ENCODE measurements at regions not wholly inside any gene's neighbourhood (a gene's known extent, or its start where the extent isn't known, plus 50 kb on each side); places are given as distances from the start of the nearest gene placed in this dataset.

DNA sequence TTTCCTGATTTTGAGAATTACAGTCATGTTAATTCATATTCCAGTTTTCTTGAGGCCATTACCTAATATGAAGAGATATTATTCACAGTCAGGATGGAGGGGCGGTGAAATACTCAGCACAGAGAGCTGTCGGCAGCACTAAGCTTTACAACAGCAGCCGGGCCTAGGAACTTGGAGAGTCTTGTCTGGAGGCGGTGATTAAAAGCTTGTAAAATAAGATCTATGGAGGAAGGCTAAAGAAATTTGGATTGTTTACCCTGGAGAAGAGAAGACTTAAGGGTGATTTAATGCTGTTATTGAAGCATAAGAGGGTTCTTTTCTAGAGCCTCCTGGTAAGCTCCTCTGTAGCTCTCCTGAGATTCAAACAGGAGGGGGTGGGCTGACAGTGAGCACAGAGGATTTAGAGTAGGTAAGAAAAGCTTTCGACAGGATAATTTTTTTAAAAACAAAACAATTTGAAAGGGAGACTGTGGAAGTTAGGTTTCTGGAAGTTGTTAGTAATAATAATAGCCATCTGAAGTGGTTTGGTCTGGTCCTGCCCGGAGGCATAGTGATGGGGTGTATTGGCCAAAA, 406.3 kb upstream of the ADAMTSL1 start:
- no TSS peak for BruUV-seq (replicated peaks)
- Histone ChIP-seq H3K4me1 (no peaks in the 10 kb centered on the region), H3K4me3 (ENCODE audit: low read depth, low read length) (no peak overlapping the region), H3K9me3 (no peaks in the 10 kb centered on the region), H3K36me3 (ENCODE audit: control insufficient read depth, insufficient read depth, low read length) (no peaks in the 10 kb centered on the region), H3K27me3 (replicated peaks; ENCODE audit: control insufficient read depth, insufficient read depth, low read length) (no peaks in the 10 kb centered on the region)
- DNase-seq, result no peak
- intact Hi-C loops (cut with micrococcal nuclease; ENCODE audit: unreplicated experiment), result no loop called here
- H3K27me3 Mint-ChIP-seq (ENCODE audit: insufficient read depth, unreplicated experiment), result no peaks in the 10 kb centered on the region
- CTCF ChIA-PET, result no interaction called here
- H3K27ac Mint-ChIP-seq (ENCODE audit: unreplicated experiment), result no peak overlapping the region
- no peaks in the 10 kb centered on the region for H3K9me3 Mint-ChIP-seq (ENCODE audit: unreplicated experiment)
- TF ChIP-seq, protein P1, sequence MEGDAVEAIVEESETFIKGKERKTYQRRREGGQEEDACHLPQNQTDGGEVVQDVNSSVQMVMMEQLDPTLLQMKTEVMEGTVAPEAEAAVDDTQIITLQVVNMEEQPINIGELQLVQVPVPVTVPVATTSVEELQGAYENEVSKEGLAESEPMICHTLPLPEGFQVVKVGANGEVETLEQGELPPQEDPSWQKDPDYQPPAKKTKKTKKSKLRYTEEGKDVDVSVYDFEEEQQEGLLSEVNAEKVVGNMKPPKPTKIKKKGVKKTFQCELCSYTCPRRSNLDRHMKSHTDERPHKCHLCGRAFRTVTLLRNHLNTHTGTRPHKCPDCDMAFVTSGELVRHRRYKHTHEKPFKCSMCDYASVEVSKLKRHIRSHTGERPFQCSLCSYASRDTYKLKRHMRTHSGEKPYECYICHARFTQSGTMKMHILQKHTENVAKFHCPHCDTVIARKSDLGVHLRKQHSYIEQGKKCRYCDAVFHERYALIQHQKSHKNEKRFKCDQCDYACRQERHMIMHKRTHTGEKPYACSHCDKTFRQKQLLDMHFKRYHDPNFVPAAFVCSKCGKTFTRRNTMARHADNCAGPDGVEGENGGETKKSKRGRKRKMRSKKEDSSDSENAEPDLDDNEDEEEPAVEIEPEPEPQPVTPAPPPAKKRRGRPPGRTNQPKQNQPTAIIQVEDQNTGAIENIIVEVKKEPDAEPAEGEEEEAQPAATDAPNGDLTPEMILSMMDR (IDR thresholded peaks at IDR 0.05; ENCODE audit: insufficient read depth in 1 of 2, low read depth in 1 of 2, low read length in 1 of 2, severe bottlenecking in 1 of 2, unreplicated experiment in 1 of 2), result no peak
- no peaks in the 10 kb centered on the region for H3K4me1 Mint-ChIP-seq (ENCODE audit: low read depth, unreplicated experiment)
- no peak overlapping the region for H3K4me3 Mint-ChIP-seq (ENCODE audit: unreplicated experiment)
- H3K36me3 Mint-ChIP-seq (ENCODE audit: insufficient read depth, unreplicated experiment), result no peaks in the 10 kb centered on the region
- POLR2A ChIA-PET, result no interaction called here

DNA sequence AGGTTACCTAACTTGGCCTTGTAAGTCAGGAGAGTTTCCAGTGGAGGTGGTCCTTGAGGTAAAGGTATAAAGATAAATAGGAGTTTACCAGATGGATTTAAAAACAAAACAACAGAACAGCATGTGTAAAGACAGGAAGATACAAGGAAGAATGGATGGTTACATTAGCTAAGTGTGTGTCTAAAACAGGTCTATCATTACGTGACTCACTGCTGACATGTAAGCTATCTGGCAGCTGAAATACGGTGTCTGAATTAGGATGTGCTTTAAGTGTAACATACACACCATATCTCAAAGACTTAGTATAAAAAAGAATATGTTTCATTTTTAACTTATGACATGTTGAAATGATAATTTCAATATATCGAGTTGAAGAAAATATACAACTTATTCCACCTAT, 405.1 kb upstream of the ADAMTSL1 start:
- no peaks in the 10 kb centered on the region for H3K36me3 Mint-ChIP-seq (ENCODE audit: insufficient read depth, unreplicated experiment)
- CTCF ChIA-PET, result no interaction called here
- no peak overlapping the region for H3K4me3 Mint-ChIP-seq (ENCODE audit: unreplicated experiment)
- H3K27me3 Mint-ChIP-seq (ENCODE audit: insufficient read depth, unreplicated experiment), result no peaks in the 10 kb centered on the region
- no peak overlapping the region for H3K4me3 ChIP-seq (ENCODE audit: low read depth, low read length)
- no peak overlapping the region for H3K27ac Mint-ChIP-seq (ENCODE audit: unreplicated experiment)
- TF ChIP-seq, protein P1 (IDR thresholded peaks at IDR 0.05; ENCODE audit: insufficient read depth in 1 of 2, low read depth in 1 of 2, low read length in 1 of 2, severe bottlenecking in 1 of 2, unreplicated experiment in 1 of 2), result no peak
- no peaks in the 10 kb centered on the region for H3K9me3 Mint-ChIP-seq (ENCODE audit: unreplicated experiment)
- no peaks in the 10 kb centered on the region for H3K4me1 Mint-ChIP-seq (ENCODE audit: low read depth, unreplicated experiment)
- no peaks in the 10 kb centered on the region for H3K36me3 ChIP-seq (ENCODE audit: control insufficient read depth, insufficient read depth, low read length)
- intact Hi-C loops (cut with micrococcal nuclease; ENCODE audit: unreplicated experiment), result no loop called here
- DNase-seq, result no peak
- POLR2A ChIA-PET, result no interaction called here
- H3K27me3 ChIP-seq (replicated peaks; ENCODE audit: control insufficient read depth, insufficient read depth, low read length), result no peaks in the 10 kb centered on the region
- H3K9me3 ChIP-seq, result no peaks in the 10 kb centered on the region
- no TSS peak for BruUV-seq (replicated peaks)
- H3K4me1 ChIP-seq, result no peaks in the 10 kb centered on the region

DNA sequence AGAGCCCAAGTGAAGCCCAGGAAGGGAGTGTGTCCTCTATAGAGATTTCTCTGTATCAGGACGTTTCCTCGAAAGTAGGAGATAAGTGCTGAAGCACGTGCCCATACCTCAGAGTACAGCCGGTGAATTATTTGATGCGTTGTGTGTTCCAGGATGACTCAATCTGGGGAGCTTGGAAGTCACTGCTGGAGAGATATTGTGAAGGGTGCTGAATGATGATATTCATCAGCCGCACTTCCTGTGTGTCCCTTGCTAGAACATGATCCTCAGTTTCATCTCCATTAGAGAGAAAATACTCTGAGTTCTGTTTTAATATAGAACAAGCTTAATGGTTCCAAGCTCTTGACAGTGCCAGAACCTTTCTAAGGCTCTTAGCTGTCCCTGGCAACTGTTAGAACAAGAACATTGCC, 402.3 kb upstream of the ADAMTSL1 start:
- Mint-ChIP-seq H3K27ac (ENCODE audit: unreplicated experiment) (no peak overlapping the region), H3K4me3 (ENCODE audit: unreplicated experiment) (no peak overlapping the region), H3K27me3 (ENCODE audit: insufficient read depth, unreplicated experiment) (peaks cover 3% of the 10 kb centered on the region), H3K4me1 (ENCODE audit: low read depth, unreplicated experiment) (no peaks in the 10 kb centered on the region), H3K36me3 (ENCODE audit: insufficient read depth, unreplicated experiment) (no peaks in the 10 kb centered on the region), H3K9me3 (ENCODE audit: unreplicated experiment) (no peaks in the 10 kb centered on the region)
- no peaks in the 10 kb centered on the region for H3K36me3 ChIP-seq (ENCODE audit: control insufficient read depth, insufficient read depth, low read length)
- no peak overlapping the region for H3K4me3 ChIP-seq (ENCODE audit: low read depth, low read length)
- H3K27me3 ChIP-seq (replicated peaks; ENCODE audit: control insufficient read depth, insufficient read depth, low read length), result no peaks in the 10 kb centered on the region
- TF ChIP-seq, protein P1 (IDR thresholded peaks at IDR 0.05; ENCODE audit: insufficient read depth in 1 of 2, low read depth in 1 of 2, low read length in 1 of 2, severe bottlenecking in 1 of 2, unreplicated experiment in 1 of 2), result no peak
- H3K4me1 ChIP-seq, result no peaks in the 10 kb centered on the region
- ChIA-PET CTCF (no interaction called here), POLR2A (no interaction called here)
- intact Hi-C loops (cut with micrococcal nuclease; ENCODE audit: unreplicated experiment), result no loop called here
- H3K9me3 ChIP-seq, result no peaks in the 10 kb centered on the region
- no TSS peak for BruUV-seq (replicated peaks)
- DNase-seq, result no peak
